HG03103 (cell line): ENCODE measurements at regions not wholly inside any gene's neighbourhood (a gene's known extent, or its start where the extent isn't known, plus 50 kb on each side); places are given as distances from the start of the nearest gene placed in this dataset.
"Not testable (repeated sequence)": the region's sequence is repeated elsewhere in the genome, so short reads cannot be mapped to it uniquely, and the experiment has no call there.

Experiments
- ATAC-seq: cut with Tn5 transposase; IDR thresholded peaks from one replicate; pipeline ENCODE4 v1.9.1; 2021; ENCODE audit warnings: low read depth; ENCODE audit not compliant: unreplicated experiment

DNA sequence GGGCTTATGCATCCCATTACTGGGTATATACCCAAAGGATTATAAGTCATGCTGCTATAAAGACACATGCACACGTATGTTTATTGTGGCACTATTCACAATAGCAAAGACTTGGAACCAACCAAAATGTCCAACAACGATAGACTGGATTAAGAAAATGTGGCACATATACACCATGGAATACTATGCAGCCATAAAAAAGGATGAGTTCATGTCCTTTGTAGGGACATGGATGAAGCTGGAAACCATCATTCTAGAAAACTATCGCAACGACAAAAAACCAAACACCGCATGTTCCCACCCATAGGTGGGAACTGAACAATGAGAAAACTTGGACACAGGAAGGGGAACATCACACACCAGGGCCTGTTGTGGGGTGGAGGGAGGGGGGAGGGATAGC lies 323.3 kb upstream of the FGF16 start:
- not testable (repeated sequence) for ATAC-seq

GRCh38 chrX:77127571-77127970 lies 319.6 kb upstream of the FGF16 start:
- ATAC-seq, result not testable (repeated sequence)

- ATAC-seq, result no peak
Observed at GRCh38 chrX:77143907-77144306, 303.3 kb upstream of the FGF16 start.

GRCh38 chrX:77160301-77160700 lies 286.9 kb upstream of the FGF16 start:
- no peak for ATAC-seq

DNA sequence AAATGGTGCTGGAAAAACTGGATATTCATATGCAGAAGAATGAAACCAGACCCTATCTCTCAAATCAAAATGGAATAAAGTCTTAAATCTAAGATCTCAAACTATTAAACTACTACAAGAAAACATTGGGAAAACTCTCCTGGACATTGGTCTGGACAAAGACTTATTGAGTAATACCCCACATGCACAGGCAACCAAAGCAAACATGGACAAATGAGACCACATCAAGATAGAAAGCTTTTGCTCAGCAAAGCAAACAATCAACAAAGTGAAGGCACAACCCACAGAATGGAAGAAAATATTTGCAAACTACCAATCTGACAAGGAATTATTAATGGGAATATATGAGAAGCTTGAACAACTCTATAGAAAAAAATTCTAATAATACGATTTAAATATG lies 284.4 kb upstream of the FGF16 start:
- no peak for ATAC-seq

DNA sequence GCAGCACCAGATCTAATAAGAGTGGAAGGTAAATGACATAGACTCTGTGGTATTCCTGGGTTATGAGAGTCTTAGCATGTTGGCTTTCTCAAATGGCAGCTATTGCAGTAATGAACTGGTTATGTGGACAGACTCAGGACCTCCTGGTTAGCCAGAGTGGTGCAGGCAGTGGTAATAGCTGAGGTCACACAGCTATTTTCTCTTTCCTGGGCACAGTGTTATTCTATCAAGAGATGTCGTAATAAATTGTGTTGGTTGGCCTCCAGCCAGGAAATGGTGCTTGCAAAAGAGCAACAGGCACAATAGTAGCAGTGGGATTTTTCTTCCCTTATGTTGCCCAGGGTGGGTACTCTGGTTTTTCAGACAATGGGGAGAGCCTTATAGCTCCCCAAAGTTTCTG lies 279.2 kb upstream of the FGF16 start:
- no peak for ATAC-seq

DNA sequence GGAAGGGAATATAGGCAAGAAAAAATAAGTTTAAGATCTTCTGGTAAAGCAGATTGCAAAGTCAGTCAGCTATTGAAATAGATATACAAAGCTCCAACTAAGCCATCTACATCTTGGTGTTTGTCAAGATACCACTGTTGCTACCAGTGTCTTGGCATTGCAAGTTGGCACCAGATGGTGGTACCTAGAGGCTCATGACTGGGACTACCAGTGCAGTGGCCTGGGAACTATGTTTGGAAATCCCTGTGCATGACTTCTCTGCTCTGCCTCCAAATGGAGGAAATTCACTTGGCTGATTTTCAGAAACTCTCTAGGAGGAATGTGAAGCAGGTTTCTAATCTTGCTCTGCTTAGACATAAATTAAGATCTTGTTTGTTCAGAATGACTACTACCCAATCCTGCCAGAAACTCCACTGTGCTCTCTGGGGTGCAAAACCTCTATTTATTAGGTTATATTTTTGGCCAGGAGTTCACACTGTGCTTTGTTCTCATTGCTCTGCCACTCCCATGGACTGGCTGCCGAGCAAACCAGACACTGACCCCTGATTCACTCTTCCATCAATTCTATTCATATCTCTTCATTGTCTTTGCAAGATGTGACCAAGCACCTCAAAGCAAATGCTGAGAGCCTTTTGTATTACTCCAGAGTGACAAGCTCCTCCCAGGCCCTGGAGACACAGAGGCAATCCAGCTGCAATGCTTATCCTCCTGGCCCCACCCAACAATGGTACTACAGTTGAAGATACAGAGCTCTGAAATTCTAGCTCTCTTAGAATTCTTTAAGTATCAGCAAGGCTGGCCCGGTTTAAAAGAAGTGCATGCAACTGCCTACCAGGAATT lies 272.3 kb upstream of the FGF16 start:
- no peak for ATAC-seq

DNA sequence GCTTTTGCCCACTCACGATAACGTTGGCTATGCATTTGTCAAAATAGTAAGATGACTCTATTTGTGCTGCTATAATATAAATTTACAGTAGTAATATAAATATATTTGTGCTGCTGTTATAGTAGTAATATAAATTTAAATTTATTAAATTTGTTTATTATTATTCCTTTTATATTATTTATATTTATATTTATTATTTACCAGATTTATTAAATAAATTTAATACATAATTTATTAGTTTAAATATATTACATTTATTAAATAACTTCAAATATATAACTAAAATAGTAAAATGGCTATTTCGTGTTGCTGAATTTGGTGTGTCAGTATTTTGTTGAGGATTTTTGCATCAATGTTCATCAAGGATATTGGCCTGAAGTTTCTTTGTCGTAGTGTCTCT lies 246.5 kb upstream of the FGF16 start:
- no peak for ATAC-seq

DNA sequence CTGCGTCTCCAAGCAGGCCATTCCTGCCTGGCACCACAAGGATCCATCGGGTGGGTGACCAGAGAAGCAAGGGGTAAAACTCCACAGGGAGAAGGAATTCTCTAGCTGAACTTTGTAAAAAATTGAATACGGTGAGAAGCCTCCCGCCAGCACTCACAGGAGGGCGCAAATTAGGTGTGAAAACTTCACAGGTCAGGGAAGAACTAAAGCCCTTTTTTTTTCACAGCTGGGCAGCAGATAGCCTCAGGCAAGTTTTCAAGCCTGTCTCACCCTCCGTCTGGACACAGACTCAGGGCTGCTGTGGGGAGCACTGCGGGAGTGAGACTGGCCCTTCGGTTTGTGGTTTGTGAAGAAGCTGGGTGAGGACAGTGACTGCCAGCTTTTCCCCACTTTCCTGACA lies 224.1 kb upstream of the FGF16 start:
- ATAC-seq, result no peak

GRCh38 chrX:77264490-77264889 lies 182.7 kb upstream of the FGF16 start:
- ATAC-seq, result no peak

- no peak for ATAC-seq
Observed at GRCh38 chrX:77275392-77275791, 171.8 kb upstream of the FGF16 start.

DNA sequence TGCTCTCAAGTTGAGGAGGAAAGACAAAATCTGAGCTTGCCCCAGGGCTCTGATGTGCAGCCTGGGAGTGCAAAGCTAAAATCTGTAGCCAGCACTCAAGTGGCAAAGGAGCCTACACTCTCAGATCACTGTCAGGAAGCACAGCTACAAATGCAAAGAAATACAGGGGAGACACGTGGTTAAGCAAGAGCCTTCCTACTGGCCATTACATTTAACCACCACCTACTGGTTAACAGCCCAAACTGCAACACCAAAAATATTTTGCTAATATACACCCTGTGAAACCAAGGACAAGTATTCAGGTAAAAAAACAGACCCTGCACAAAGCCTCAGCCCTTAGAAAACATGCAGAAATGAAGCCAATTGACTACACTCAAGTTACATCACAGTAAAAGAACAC lies 170.4 kb upstream of the FGF16 start:
- ATAC-seq, result no peak

DNA sequence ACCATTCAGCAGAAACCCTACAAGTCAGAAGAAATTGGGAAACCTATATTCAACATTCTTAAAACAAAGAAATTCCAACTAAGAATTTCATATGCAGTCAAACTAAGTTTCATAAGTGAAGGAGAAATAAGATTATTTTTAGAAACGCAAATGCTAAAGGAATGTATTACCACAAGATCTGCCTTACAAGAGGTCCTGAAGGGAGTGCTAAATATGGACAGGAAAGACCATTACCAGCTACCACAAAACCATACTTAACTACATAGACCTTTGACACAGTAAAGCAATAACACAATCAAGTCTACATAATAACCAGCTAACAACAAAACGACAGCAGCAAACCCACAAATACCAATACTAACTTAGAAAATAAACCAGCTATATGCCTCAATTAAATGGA lies 169.3 kb upstream of the FGF16 start:
- ATAC-seq, result no peak

- not testable (repeated sequence) for ATAC-seq
Observed at GRCh38 chrX:77279373-77279772, 167.8 kb upstream of the FGF16 start.

- no peak for ATAC-seq
Observed at GRCh38 chrX:77293331-77293995, 153.7 kb upstream of the FGF16 start.

- ATAC-seq, result no peak
Observed at GRCh38 chrX:77298296-77298695, 148.9 kb upstream of the FGF16 start.

DNA sequence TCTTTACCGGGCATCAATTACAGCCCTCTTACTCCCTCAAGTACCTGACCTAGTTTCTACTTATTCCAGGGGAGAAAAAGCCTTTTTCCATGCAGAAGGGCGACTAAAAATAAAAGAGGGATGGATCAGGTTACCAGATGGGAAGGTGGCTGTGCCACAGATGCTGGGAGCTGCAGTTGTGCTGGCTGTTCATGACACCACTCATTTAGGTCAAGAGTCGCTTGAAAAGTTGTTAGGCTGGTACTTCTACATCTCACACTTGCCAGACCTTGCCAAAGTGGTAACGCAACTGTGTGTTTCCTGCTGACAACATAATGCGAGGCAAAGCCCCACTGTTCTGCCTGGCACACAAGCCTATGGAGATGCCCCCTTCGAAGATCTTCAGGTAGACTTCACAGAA lies 148.4 kb upstream of the FGF16 start:
- ATAC-seq, result no peak

DNA sequence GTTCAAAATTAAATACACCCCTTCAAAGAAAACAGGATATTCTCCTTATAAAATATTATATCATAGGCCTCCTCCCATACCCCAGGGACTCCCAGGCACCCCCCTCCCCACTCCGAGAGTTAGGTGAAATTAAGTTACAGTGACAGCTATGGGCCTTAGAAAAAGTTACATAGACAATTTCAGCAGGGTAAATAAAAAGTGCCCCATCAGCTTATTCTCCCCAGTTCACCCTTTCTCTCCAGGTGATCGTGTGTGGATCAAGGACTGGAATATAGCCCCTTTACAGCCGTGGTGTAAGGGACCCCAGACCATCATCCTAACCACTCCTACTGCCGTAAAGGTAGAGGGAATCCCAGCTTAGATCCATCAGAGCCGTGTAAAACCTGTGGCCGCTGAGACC lies 147.6 kb upstream of the FGF16 start:
- no peak for ATAC-seq

DNA sequence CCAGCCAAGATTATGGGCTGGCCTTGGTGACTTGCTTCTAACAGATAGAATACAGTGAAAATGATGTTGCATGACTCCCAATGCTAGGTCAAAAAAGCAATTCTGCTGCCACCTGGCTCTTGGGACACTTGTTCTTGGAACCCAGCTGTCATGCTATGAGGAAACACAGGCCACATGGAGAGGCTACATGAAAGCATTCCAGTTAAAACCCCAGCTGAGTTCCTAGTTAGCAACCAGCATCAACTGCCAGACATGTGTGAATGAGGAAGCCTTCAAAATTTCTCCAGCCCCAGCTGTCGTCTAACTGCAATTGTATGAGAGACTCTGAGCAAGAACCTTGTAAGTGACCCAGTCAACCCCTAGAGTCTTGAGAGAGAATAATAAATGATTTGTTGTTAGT lies 105.2 kb upstream of the FGF16 start:
- no peak for ATAC-seq

DNA sequence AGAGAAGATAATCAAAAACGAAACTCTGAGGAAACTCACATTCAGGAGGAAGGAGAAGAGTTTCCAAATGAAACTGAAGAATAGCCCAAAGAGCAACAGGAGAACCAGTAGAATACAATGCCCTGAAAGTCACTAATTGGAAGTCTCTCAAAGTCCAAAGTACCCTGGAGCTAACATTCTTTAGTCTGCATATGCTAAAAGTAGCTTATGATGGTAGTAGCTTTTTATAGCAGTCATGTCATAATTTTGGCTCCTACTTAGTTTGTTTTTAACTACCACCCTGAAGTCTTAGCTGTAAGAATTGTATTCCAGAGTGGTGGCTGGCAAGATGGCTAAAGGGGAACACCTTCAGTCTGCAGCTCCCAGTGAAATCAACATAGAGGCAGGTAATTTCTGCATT lies 100.3 kb upstream of the FGF16 start:
- no peak for ATAC-seq

DNA sequence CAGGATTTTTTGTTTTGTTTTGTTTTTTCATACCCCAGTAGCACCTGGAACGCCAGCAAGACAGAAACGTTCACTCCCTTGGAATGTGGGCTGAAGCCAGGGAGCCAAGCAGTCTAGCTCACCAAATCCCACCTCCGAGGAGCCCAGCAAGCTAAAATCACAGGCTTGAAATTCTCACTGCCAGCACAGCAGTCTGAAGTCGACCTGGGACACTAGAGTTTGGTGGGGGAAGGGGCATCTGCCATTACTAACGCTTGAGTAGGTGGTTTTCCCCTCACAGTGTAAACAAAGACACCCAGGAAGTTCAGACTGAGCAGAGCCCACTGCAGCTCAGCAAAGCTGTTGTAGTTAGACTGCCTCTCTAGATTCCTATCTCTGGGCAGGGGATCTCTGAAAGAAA lies 99.6 kb upstream of the FGF16 start:
- no peak for ATAC-seq

- ATAC-seq, result no peak
Observed at GRCh38 chrX:77389891-77390290, 57.3 kb upstream of the FGF16 start.
